HG03469 (cell line): ENCODE measurements at regions not wholly inside any gene's neighbourhood (a gene's known extent, or its start where the extent isn't known, plus 50 kb on each side); places are given as distances from the start of the nearest gene placed in this dataset.

Experiments used
- ATAC-seq: cut with Tn5 transposase; IDR thresholded peaks from one replicate; pipeline ENCODE4 v1.9.1; 2021; ENCODE audit warnings: mild to moderate bottlenecking, moderate library complexity, moderate number of reproducible peaks; ENCODE audit not compliant: unreplicated experiment

DNA sequence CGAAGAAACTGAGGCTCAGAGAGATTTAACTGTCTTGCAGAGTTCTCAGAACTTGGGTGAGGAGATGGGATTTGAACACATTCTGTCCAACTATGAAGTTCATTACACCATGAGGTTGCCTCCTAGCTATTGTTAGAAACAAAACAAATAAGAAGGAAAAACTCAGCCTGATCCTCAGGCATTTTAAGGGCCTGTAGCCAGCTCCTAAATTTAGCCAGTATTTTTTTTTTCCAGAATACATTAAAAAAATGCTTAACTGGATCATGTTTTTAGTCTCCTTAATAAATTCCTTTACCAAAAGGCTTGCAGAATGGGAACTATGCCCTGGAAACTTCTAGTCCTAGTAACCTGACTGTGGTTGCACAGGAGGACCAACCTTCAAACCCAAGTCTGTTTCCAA lies 212.0 kb downstream of the CSNK2A3 start:
- no peak for ATAC-seq

DNA sequence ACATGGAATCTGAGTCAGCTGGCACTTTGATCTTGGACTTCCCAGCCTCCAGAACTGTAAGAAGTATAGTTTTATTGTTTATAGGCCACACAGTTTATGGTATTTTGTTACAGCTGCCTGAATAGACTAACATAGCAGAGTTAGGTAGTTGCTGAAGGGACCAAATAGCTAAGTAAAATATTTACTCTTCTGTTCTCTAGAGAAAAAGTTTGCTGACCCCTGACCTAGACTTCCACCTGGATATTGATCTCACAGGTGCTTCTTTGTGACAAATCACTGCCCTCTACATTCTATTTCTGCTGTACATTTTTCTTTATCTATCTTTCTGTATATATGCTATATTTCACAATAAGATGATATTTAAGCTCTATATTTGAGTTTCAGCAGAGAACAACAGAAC lies 212.5 kb downstream of the CSNK2A3 start:
- ATAC-seq: no peak

DNA sequence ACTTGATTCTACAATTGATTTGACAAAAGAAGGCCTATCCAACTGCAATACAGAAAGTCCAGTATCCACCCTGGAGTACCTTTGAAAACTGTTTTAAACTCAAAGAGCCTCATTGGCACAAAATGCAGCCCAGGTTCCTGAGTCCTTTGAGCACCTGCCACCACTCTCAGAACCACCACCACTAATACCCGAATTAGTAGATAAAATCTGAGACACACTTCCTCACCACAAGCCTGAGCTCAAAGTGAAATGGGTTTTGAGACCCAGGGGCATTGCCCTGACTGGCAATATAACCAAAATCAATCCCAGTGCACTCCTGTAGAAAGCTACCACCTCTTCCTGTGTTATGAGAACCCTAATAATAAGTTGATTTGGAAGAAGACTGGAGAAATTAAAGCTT lies 215.7 kb downstream of the CSNK2A3 start:
- no peak for ATAC-seq

DNA sequence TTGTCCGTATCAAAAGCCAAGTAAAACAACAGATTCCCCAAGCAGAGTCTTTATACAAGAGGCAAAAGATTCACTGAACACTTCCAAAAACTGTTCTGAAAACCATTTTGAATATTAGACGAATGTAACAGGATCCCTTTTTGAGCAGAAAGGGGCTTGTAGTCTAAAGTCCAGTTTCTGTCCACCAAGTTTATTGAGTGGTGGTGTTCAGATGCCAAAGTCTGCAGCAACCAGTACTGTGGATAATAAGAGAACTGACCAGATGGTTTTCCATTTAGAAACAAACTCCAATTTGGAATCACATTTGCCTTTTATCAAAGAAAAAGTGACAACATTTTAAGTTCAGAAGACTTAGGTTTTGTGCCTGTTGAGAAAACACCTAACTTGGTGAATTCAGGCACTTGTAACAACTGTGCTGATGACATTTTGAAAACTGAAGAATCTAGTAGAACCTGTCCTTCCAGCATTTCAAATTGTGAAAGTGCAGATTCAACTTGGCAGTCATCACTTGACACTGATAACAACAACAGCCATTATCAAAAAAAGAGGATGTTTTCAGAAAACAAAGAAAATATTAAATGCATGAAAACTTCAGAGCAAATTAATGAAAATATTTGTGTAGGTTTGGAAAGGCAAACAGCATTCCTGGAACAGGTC lies 217.1 kb downstream of the CSNK2A3 start:
- ATAC-seq: no peak

DNA sequence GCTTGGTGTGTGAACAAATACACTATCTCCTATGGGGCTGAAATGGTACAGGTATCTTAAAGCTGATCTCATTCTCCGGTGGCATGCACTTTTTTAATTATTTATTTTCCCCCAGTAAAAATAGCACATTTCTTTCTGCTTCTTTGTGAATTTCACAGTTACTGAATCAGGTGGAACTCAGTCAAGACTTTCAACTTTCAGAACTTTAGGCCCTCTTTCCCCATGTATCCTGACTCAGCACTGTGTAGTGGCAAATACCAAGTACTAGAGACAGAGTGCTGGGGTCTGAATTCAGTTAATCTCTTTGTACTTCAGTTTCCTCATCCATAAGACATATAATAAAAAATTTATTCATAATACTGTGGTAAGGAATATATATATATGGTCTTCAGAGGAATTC lies 223.9 kb downstream of the CSNK2A3 start:
- ATAC-seq: no peak

DNA sequence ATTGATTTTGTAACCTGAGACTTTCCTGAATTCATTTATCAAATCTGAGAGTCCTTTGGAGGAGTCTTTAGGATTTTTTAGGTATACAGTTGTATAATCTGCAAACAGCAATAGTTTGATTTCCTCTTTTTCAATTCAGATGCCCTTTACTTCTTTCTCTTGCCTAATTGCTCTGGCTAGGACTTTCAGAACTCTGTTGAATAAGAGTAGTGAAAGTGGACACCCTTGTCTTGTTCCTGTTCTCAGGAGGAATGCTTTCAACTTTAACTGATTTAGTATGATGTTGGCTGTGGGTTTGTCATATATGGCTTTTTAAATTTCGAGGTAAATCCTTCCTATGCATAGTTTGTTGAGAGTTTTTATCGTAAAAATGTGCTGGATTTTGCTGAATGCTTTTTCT lies 227.4 kb downstream of the CSNK2A3 start:
- ATAC-seq: no peak

DNA sequence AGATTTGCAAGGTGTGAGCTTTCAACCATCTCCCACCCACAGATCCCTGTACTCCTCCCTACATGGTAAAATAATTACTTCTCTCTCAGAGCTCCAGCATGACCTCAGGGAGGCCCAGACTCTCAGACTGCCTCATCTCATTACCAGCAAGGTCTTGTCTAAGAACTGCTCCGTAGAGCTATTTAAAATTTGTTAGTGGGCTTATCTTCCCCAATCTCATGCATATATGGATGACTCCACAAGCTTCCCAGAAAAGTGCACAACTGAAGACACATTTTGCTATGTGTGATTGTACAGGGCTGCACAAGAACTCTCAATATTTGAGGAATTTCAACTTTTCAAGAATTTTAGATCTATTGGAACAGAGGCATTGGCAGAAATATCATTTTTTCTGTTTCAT lies 230.3 kb downstream of the CSNK2A3 start:
- ATAC-seq: no peak

DNA sequence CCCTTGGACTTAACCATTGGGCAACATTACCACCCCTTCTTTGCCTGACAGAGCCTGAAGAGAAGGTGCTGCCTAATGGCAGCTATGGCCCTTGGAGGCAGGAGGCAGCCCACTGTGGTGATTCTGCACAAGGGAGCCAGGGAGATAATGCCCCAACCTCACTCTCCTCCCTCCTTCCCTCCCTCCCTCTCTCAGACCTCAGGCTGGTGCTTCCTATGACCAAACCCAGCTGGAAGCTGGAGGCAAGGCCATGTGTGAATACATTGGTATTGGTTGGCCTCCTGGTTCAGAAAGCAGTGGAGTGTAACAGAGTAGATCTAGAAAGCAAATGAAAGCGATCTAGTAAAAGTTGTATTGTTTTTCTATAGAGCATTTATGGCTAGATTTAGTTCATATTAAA lies 233.1 kb downstream of the CSNK2A3 start:
- no peak for ATAC-seq

DNA sequence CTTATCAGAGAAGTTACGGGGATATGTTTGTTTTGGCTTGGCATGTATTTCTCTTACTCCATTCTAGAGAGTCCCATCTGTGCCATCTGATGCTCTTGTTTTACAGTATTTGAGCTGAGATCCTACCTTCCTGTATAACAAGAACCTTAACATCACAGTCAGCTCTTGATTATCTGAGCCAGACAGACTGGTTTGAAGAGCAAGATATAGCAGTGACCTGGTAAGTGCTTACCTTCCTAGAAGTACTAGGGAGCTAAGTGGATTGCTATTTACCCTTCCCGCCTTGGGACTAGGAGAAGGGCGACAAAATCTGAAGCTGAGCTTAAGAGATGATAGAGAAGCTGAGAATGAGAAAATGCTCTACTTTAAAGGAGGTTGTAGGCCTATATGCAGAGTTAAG lies 235.3 kb downstream of the CSNK2A3 start:
- no peak for ATAC-seq

DNA sequence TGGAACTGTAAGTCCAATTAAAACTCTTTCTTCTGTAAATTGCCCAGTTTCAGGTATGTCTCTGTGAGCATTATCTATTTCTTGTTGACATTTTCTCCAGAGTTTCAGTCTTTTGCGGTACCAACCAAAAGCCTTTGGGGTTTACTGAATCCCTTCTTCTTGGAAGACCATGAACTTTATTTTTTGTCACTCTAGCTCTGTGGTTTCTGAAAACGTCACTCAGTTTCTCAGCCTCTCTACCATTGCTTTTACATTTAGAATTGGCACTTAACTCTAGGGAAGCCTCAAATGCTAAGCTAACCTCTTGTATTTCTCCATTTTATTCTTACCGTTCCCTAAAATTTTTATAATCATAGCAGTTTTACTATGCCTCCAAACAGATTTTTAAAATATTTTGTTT lies 237.6 kb downstream of the CSNK2A3 start:
- no peak for ATAC-seq

DNA sequence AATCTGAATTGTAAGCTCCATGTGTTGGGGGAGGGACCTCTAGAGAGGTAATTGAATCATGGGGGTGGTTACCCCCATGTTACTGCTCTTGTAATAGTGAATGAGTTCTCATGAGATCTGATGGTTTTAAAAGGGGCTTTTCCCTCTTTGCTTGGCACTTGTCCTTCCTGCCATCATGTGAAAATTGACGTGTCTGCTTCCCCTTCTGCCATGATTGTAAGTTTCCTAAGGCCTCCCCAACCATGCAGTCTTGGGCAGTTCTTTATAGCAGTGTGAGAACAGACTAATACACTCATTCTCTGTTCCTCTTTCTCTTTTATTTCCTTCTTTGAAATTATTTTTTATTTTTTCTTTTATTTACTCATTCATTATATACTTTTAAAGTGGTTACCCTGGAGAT lies 239.4 kb downstream of the CSNK2A3 start:
- ATAC-seq: no peak

DNA sequence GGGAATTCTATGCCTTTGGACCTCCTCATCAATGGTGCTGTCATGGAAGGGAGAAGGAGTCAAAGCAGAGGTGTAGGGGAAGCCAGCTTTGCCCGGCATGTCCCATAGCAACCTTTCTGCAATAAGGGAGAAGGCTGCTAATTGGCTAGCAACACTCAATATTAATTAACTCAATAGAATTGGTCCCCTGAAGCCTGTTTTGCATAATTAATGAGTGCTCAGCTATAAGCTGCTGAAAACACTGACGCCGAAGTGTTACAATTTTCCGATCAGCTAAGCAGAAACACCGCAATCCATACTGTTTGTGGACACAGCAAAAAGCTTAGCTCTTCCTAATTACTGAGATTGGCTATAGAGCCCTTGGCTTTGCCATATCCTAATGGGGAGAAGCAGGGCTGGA lies 245.0 kb downstream of the CSNK2A3 start:
- ATAC-seq: no peak

DNA sequence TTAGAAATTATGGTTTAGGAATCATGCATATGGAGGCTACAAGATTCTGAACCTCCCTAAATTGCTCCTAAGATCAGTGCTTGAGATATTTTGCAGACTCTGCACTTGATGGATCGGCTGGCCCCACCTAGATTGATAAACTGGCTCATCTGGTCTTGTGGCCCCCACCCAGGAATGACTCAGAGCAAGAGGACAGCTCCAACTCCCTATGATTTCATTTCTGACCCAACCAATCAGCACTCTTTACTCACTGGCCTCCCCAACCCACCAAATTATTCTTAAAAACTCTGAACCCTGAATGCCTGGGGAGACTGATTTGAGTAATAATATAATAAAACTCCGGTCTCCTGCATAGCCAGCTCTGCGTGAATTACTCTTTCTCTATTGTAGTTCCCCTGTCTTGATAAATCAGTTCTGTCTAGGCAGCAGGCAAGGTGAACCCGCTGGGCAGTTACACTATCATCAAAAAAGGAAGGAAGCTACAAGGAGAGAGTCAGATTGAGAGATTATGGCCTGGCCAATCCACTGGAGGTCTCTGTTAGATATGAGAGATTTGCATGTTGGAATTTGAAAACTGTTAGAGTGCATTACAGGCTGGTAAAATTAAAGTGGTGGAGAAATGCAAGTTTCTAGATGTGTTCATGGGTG lies 245.8 kb downstream of the CSNK2A3 start:
- ATAC-seq: no peak

DNA sequence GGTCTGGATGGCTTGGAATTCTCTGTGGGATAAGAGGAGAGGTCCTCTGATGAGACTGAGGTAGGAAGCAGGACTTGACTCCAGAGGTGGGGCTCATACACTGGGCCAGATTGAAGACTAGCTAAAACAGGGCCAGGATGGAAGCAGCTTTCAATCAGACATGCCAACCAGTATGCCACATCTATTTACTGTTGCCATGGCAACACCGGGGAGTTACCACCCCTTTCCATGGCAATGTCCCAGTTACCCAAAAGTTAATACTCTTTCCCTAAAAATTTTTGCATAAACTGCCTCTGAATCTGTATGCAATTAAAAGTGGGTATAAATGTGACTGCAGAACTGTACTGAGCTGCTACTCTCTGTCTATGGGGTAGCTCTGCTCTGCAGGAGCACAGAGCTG lies 247.5 kb upstream of the ZBED5 start:
- no peak for ATAC-seq

DNA sequence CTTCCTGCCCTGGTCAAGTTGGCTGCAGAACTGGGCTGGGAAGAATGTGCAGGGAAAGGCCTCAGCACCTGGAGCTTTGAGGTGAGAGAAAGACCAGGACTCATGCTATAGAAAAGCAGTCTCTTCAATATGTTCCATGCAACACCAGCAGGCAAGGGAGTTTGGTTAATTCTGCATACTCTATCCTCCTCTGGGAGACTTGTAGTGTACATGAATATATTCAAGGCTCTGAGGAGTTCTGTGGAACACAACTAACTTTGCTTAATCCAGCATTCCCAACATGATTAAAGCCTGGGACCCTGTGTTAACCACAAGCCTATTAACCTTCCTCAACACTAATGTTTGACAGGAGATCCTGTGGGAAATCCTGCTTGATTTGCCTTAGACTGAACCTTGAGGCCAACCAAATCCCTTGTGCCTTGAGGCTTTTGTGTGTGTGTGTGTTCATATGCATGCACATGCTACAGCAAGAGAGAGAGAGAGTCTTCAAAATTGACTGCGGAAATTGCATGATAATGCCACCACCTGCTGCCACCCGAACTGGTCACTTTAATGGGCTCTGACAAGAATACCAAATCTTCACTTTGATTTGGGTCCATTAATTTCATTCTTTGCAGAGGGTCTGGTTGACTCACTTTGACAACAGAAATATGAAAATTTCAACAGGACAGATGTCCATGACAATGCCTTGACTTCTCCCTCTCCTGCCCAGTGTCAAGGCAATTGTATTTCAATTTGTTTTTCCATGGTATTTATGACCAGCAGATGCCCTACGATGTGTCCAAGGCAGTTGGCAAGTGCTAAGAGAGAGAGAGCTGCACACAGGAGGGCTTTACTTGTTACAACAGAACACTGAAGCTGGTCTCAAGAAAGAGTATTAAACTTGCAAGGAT lies 238.2 kb upstream of the ZBED5 start:
- ATAC-seq: no peak

DNA sequence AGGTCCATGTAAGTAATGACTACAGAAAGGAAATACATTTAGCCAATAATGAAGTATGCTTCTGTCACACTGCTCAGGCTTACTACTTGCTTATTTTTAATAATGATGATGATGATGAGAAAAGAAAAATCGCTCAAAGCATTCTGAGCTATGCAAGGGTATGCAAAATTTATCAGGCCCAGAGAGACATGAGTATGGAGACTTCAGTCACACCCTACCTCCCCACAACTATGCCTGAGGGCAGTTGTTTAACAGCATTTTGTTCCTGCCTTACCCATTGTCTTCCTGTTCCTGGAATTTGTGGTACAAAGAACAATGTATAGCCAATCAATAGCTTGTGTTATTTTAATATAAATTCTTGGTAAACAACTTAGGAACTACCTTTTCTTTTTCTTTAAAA lies 232.6 kb upstream of the ZBED5 start:
- no peak for ATAC-seq

DNA sequence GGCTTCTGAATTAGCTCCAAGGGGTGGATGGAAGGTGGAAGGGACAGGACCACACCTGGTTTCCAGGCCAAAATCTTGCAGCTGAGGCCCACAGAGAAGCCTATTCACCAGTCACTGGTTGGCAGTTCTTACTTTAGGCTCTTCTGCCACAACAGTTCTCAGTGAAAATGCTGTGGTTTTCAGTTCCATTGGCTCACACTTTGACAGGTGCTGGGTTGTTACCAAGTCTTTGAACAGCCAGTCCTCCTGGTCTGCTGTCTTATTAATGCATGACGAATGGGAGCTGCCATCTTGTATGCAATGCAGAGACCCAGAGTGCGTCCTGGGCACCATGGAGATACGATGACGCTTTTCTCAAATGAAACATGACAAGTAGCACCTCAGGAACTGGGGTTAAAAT lies 232.0 kb upstream of the ZBED5 start:
- no peak for ATAC-seq

DNA sequence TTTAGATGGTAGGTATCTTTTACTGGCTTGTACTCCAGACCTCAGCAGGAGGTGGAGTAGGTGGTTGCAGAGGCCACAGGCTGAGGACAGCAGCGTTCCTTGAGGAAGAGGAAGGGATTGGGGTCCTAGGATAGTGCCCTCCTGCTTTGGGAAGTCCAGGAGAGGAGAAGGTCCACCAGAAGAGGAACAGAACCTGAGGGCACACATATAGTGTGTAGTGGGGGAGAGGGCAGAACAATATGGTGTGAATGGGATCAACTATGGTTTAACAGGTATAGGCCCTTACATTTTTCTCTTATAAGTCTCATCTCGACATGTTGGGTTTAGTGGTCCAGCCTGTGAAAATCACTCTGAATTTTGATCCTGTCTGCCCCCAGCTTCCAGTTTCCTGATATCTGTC lies 229.1 kb upstream of the ZBED5 start:
- ATAC-seq: no peak

DNA sequence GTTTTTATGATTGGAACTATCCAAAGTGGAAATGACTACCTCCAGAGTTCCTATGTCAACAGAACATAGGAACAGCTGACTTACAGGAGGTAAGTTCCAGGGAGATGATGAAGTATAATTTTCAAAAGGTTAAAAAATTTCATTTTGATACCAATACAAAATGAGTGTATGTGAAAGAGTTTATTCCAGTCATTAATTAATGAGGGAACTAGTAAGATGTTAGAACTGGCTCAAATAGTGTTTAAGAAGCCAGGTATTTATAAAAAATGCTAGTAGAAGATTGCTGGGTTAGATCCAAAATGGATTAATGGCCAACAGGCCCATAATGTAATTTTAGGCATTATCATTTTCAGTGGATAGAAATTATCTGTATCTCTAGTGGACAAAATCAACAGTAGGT lies 227.7 kb upstream of the ZBED5 start:
- no peak for ATAC-seq

DNA sequence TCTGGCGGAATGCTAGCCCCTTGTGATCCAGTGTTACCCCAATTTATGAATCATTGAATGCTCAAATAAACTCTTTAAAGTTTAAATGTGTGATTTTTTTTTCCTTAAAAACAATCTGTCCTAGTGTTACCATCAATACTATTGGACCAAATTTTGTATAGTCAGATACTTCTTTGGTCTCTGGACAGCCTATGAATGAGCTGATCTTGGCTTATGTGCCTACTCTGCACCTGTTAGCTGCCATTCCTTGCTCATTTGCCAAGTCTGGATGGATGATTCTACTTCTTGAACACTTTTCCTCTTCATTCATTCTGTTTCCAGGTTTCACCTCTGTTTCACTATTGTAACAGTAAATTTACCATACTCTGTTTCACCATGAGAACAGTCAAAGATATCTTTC lies 226.5 kb upstream of the ZBED5 start:
- no peak for ATAC-seq

DNA sequence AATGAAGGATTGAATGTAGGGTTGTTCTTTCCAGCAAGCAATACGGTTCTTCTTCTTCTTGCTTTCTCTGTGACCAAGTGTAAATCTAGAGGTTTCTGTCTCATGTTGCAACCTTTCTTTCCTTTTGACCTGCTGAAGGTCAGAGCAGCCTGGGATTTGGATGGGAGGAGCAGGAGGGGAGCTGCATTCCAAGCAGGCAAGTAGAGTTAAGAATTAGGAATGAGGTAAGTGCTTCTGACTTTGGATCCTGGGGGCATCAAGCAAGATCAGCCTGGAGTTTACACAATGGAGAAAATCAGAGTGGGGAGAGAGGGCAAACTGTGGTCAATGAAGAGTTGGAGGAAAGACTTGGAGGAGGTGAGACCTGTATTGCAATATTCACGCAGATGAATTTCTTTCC lies 225.6 kb upstream of the ZBED5 start:
- no peak for ATAC-seq

DNA sequence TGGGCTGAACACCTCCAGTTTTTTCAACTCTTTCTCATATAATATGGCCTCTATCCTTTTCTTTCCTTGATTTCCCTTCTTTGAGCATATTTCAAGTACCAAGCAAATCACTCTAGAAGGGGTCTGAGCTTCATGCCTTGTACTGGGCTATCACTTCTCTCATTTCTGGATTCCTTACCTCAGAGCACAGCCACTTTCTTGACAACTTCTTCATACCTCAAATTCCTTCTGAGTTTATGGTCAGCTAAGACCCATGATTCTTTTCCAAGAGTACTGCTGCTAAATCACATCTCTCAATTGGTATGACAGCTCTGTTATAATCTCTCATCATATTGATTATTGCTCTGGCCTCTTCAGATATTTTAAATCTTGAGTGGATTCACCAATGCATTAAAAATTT lies 224.8 kb upstream of the ZBED5 start:
- no peak for ATAC-seq
